DOHH2 (cell line): ENCODE measurements at regions not wholly inside any gene's neighbourhood (a gene's known extent, or its start where the extent isn't known, plus 50 kb on each side); places are given as distances from the start of the nearest gene placed in this dataset.

ENCODE experiments used
- EZH2phosphoT487 ChIP-seq: fragments of 200-600 bp; sonication (generic); IDR thresholded peaks from 2 replicates; pipeline ENCODE4 v1.6.1; 2017; ENCODE audit warnings: borderline replicate concordance, mild to moderate bottlenecking, antibody characterized with exemption, low read length, moderate library complexity, mixed read lengths
- TF ChIP-seq, protein P1 (sequence below): fragments of 200-600 bp; sonication (generic); IDR thresholded peaks from one replicate; pipeline ENCODE4 v1.5.1; 2014; ENCODE audit warnings: antibody characterized with exemption, mild to moderate bottlenecking, low read depth, low read length; ENCODE audit not compliant: poor library complexity, severe bottlenecking

DNA sequence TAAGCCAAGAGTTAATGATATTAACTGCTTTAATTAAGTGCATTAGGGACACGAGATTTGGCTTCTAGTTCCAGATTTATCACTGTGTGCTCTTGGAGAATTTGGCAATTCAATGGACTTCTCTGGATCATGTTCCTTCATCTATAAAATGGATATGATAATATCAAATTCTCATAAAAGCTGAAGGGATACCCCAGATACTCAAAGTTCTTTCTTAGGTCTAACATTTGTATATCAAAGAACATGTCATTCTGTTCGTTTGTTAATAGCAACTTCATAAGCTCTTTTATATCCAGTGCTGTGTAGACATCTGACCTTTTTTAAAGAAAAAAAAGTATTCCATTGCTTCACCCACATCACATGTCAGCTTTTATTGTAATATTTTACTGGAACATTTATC is 54.6 kb upstream of the HDAC9 start:
- TF ChIP-seq, protein P1, sequence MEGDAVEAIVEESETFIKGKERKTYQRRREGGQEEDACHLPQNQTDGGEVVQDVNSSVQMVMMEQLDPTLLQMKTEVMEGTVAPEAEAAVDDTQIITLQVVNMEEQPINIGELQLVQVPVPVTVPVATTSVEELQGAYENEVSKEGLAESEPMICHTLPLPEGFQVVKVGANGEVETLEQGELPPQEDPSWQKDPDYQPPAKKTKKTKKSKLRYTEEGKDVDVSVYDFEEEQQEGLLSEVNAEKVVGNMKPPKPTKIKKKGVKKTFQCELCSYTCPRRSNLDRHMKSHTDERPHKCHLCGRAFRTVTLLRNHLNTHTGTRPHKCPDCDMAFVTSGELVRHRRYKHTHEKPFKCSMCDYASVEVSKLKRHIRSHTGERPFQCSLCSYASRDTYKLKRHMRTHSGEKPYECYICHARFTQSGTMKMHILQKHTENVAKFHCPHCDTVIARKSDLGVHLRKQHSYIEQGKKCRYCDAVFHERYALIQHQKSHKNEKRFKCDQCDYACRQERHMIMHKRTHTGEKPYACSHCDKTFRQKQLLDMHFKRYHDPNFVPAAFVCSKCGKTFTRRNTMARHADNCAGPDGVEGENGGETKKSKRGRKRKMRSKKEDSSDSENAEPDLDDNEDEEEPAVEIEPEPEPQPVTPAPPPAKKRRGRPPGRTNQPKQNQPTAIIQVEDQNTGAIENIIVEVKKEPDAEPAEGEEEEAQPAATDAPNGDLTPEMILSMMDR, result no peak
- TF ChIP-seq EZH2phosphoT487, result no peak
